ENCODE measurements at regions not wholly inside any gene's neighbourhood (a gene's known extent, or its start where the extent isn't known, plus 50 kb on each side); places are given as distances from the start of the nearest gene placed in this dataset.
A peak's percentile ranks its signal among the peaks of the same experiment; 100 is the strongest.

GRCh38 chr3:31377045-31377642, 155.6 kb upstream of the STT3B start (continued):
- TF ChIP-seq ZFP90 (CRISPR knock-in tag; IDR thresholded peaks at IDR 0.05; ENCODE audit: borderline replicate concordance) (0 out of 2 replicates have a peak, but pooled peaks have one; percentile 60), HDAC2 (CRISPR knock-in tag; IDR thresholded peaks at IDR 0.05) (peak; percentile 98), NR2F1 (CRISPR knock-in tag; IDR thresholded peaks at IDR 0.05) (peak; percentile 63 to 87; a peak in 3 of 4 replicates), SKIL (CRISPR knock-in tag; IDR thresholded peaks at IDR 0.05; ENCODE audit: borderline replicate concordance) (peak; percentile 62; the same call in 1 of the 2 replicates), MYPOP (CRISPR knock-in tag; IDR thresholded peaks at IDR 0.05) (peak; percentile 82; the same call in 1 of the 2 replicates), FOXP4 (CRISPR knock-in tag; IDR thresholded peaks at IDR 0.05) (peak; percentile 98), ZNF552 (CRISPR knock-in tag; IDR thresholded peaks at IDR 0.05; ENCODE audit: borderline replicate concordance) (no peak; the same call in 1 of the 2 replicates), ZNF44 (CRISPR knock-in tag; IDR thresholded peaks at IDR 0.05) (0 out of 2 replicates have a peak, but pooled peaks have one; percentile 67), ASH2L (IDR thresholded peaks at IDR 0.05; ENCODE audit: insufficient read length, low read depth, low read length) (peak; percentile 88), ZNF3 (CRISPR knock-in tag; IDR thresholded peaks at IDR 0.05) (peak; percentile 79; the same call in 1 of the 2 replicates), CCDC6 (CRISPR knock-in tag; IDR thresholded peaks at IDR 0.05) (peak; percentile 87), TERF1 (CRISPR knock-in tag; IDR thresholded peaks at IDR 0.05) (no peak), TIGD3 (CRISPR knock-in tag; IDR thresholded peaks at IDR 0.05; ENCODE audit: borderline replicate concordance) (no peak), ZNF350 (CRISPR knock-in tag; IDR thresholded peaks at IDR 0.05; ENCODE audit: borderline replicate concordance, low read depth) (no peak; the same call in 1 of the 2 replicates), RAD21 (CRISPR knock-in tag; IDR thresholded peaks at IDR 0.05) (peak; percentile 44; the same call in 1 of the 2 replicates), ZNF275 (CRISPR knock-in tag; IDR thresholded peaks at IDR 0.05; ENCODE audit: borderline replicate concordance) (no peak), TCF12 (IDR thresholded peaks at IDR 0.05) (no peak), TCF12 (CRISPR knock-in tag; IDR thresholded peaks at IDR 0.05) (peak; percentile 97; the same call in 1 of the 2 replicates)

Measured in HepG2 (cell line).